Keratinocyte (primary cell): ENCODE measurements at regions not wholly inside any gene's neighbourhood (a gene's known extent, or its start where the extent isn't known, plus 50 kb on each side); places are given as distances from the start of the nearest gene placed in this dataset.

Experiments
- DNase-seq: peaks from one replicate; pipeline ENCODE4 v3.0.0-alpha.2; 2011; ENCODE audit warnings: low read depth, missing footprints, low spot score
- FAIRE-seq: peaks from 2 replicates; lab custom pipeline; 2011; peaks lifted over from hg19 to GRCh38; lab: Jason Lieb, UNC
- H2AFZ ChIP-seq: 2 replicates; pipeline ENCODE4 v1.6.0; 2012; ENCODE audit warnings: low read length, control low read depth, inconsistent platforms; ENCODE audit not compliant: control insufficient read depth
- H3K27ac ChIP-seq: 2 replicates; pipeline ENCODE4 v1.5.1; 2011; ENCODE audit warnings: low read length; ENCODE audit not compliant: control insufficient read depth, insufficient read depth
- H3K27me3 ChIP-seq: 3 replicates; pipeline ENCODE4 v1.6.0; 2011; ENCODE audit warnings: low read length; ENCODE audit not compliant: control insufficient read depth, insufficient read depth; ENCODE audit errors: extremely low read depth
- H3K36me3 ChIP-seq, 2 experiments: 2 replicates in 1 of 2; 3 replicates in 1 of 2; pipeline ENCODE4 v1.5.1; 2011; ENCODE audit warnings: low read length in 2 of 2, mild to moderate bottlenecking in 1 of 2; ENCODE audit not compliant: control insufficient read depth in 2 of 2, insufficient read depth in 2 of 2; ENCODE audit errors: extremely low read depth in 1 of 2
- H3K4me1 ChIP-seq: 3 replicates; pipeline ENCODE4 v1.5.1; 2011; ENCODE audit warnings: low read length; ENCODE audit not compliant: control insufficient read depth, insufficient read depth; ENCODE audit errors: extremely low read depth
- H3K4me2 ChIP-seq: 3 replicates; pipeline ENCODE4 v1.6.0; 2011; ENCODE audit warnings: low read depth, low read length; ENCODE audit not compliant: control insufficient read depth, insufficient read depth; ENCODE audit errors: extremely low read depth
- H3K4me3 ChIP-seq, 3 experiments: fragments of 200-600 bp in 1 of 3; sonication (generic) in 1 of 3; 2 replicates in 2 of 3; 3 replicates in 1 of 3; pipeline ENCODE4 v1.5.1; 2011 to 2016; ENCODE audit warnings: low read length in 3 of 3, mild to moderate bottlenecking in 3 of 3, control low read depth in 2 of 3, inconsistent platforms in 1 of 3, low read depth in 1 of 3, mixed read lengths in 1 of 3, mixed run types in 1 of 3, moderate library complexity in 1 of 3; ENCODE audit not compliant: control insufficient read depth in 2 of 3, insufficient read depth in 2 of 3; ENCODE audit errors: extremely low read depth in 1 of 3
- H3K79me2 ChIP-seq: 2 replicates; pipeline ENCODE4 v1.6.0; 2012; ENCODE audit warnings: low read length; ENCODE audit not compliant: control insufficient read depth, insufficient read depth
- H3K9ac ChIP-seq: 3 replicates; pipeline ENCODE4 v1.6.0; 2011; ENCODE audit warnings: low read length; ENCODE audit not compliant: control insufficient read depth, insufficient read depth; ENCODE audit errors: extremely low read depth
- H3K9me1 ChIP-seq: 3 replicates; pipeline ENCODE4 v1.6.0; 2011; ENCODE audit warnings: low read length; ENCODE audit not compliant: control insufficient read depth, insufficient read depth; ENCODE audit errors: extremely low read depth
- H3K9me3 ChIP-seq: 2 replicates; pipeline ENCODE4 v1.5.1; 2012; ENCODE audit warnings: low read depth, low read length; ENCODE audit not compliant: control insufficient read depth
- H4K20me1 ChIP-seq: 3 replicates; pipeline ENCODE4 v1.6.0; 2011; ENCODE audit warnings: low read length; ENCODE audit not compliant: control insufficient read depth, insufficient read depth; ENCODE audit errors: extremely low read depth
- EZH2 ChIP-seq: IDR thresholded peaks from one replicate; pipeline ENCODE4 v1.6.1; 2012; ENCODE audit warnings: inconsistent platforms, mild to moderate bottlenecking, low read length, moderate library complexity
- dilution Hi-C: fragments of 300-500 bp; cut with MboI; formaldehyde crosslinking; loops from one replicate; pipeline ENCODE4 v1.7.0; 2020; ENCODE audit warnings: low sequenced_read_pairs; ENCODE audit not compliant: extremely low pct_ligation_motif_present
- TF ChIP-seq, protein P1 (sequence below), 3 experiments: IDR thresholded peaks in 1 of 3; conservative IDR thresholded peaks in 1 of 3; optimal IDR thresholded peaks in 1 of 3; 2 replicates in 2 of 3; 3 replicates in 1 of 3; pipeline versions ENCODE3 to v1.5.1; 2011; ENCODE audit warnings: low read length in 3 of 3, mild to moderate bottlenecking in 3 of 3, moderate library complexity in 2 of 3, control low read depth in 1 of 3, inconsistent platforms in 1 of 3; ENCODE audit not compliant: insufficient read depth in 2 of 3; ENCODE audit errors: extremely low read depth in 1 of 3

DNA sequence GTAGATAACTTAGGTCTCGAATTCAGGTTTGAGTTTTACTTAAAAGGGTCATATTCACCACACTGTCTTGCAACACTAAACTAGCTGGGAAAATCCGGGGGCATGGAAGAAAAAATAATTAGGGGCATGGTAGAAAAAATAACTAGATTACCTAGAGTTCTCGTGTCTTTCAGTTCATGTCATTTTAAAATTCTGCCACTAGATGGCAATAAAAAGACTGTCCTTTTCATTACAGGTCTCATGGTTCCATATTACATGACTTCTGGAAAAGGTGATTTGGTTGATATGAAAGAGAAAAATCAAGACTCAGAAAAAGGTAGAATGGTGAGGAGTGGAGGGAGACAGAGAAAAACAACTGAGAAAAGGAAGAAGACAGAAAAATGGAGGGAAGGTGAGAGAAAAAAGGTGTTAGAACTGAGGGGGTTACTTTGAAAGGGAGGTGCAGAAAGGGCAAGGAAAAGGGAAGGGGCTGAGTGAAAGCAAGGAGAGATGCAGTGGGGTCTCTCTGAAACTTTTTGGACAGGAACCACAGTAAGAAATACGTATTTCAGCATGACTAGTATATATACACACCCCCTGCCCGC is 299.0 kb downstream of the KLF12 start:
- Histone ChIP-seq H4K20me1 (no peaks in the 10 kb centered on the region), H3K4me2 (no peak overlapping the region), H3K27ac (no peak overlapping the region), H3K36me3 (no peaks in the 10 kb centered on the region), H3K4me3 (no peak overlapping the region), H3K79me2 (no peaks in the 10 kb centered on the region), H2AFZ (no peak overlapping the region), H3K4me1 (no peaks in the 10 kb centered on the region), H3K27me3 (no peaks in the 10 kb centered on the region), H3K9ac (no peak overlapping the region), H3K9me1 (no peaks in the 10 kb centered on the region), H3K9me3 (no peaks in the 10 kb centered on the region)
- DNase-seq (no peak), FAIRE-seq (no peak)
- dilution Hi-C loops: no loop called here
- TF ChIP-seq EZH2: no peak
- TF ChIP-seq, protein P1, sequence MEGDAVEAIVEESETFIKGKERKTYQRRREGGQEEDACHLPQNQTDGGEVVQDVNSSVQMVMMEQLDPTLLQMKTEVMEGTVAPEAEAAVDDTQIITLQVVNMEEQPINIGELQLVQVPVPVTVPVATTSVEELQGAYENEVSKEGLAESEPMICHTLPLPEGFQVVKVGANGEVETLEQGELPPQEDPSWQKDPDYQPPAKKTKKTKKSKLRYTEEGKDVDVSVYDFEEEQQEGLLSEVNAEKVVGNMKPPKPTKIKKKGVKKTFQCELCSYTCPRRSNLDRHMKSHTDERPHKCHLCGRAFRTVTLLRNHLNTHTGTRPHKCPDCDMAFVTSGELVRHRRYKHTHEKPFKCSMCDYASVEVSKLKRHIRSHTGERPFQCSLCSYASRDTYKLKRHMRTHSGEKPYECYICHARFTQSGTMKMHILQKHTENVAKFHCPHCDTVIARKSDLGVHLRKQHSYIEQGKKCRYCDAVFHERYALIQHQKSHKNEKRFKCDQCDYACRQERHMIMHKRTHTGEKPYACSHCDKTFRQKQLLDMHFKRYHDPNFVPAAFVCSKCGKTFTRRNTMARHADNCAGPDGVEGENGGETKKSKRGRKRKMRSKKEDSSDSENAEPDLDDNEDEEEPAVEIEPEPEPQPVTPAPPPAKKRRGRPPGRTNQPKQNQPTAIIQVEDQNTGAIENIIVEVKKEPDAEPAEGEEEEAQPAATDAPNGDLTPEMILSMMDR (optimal IDR thresholded peaks at IDR 0.05 in 1 of 3, IDR thresholded peaks at IDR 0.05 in 1 of 3, conservative IDR thresholded peaks at IDR 0.05 in 1 of 3; ENCODE audit: extremely low read depth in 1 of 3, insufficient read depth in 2 of 3, low read length in 3 of 3): peak in 2 of 3 experiments; percentile 33 to 58

DNA sequence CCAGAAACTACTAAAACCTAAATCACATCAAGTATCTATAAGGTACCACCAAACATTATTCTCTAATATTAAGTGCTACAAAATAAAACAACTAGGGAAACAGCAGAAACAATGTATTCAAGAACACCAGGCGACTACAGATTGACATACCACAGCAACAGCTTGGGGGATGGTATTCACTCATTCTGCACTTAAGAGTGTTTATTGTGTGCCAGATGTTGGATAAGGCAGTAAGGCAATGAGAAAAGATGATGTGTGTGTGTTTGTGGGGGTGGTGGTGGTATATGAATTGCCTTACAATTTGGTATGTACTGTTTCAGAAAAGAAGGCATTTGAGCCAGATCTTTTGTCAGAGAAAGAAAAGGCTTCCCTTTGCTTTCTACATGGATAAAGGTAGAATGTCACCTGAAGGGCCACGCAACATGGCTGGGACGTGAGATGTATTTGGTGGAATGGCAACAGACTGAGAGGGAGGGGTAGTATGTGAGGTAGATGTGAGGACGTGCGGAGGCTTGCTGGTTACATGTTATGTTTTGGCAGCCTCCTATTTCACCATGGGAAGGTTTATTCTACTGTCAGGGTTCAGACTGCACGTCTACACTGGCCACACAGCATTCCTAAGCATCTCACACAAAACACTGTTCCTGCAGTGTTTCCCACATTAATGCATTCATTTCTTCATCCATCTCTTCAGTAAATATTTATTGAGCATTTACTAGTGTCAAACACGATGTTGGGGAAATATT is 300.7 kb downstream of the KLF12 start:
- DNase-seq: no peak
- Histone ChIP-seq H3K9ac (no peak overlapping the region), H4K20me1 (no peaks in the 10 kb centered on the region), H3K36me3 (no peaks in the 10 kb centered on the region), H3K27me3 (no peaks in the 10 kb centered on the region), H3K9me1 (no peaks in the 10 kb centered on the region), H3K79me2 (no peaks in the 10 kb centered on the region), H2AFZ (no peak overlapping the region), H3K4me1 (no peaks in the 10 kb centered on the region), H3K4me2 (no peak overlapping the region), H3K9me3 (no peaks in the 10 kb centered on the region), H3K27ac (no peak overlapping the region), H3K4me3 (no peak overlapping the region)
- TF ChIP-seq EZH2: no peak
- TF ChIP-seq, protein P1 (optimal IDR thresholded peaks at IDR 0.05 in 1 of 3, IDR thresholded peaks at IDR 0.05 in 1 of 3, conservative IDR thresholded peaks at IDR 0.05 in 1 of 3; ENCODE audit: extremely low read depth in 1 of 3, insufficient read depth in 2 of 3, low read length in 3 of 3): no peak
- peak; percentile 9 for FAIRE-seq
- dilution Hi-C loops: no loop called here
